Osteoblast (primary cell): ENCODE measurements at regions not wholly inside any gene's neighbourhood (a gene's known extent, or its start where the extent isn't known, plus 50 kb on each side); places are given as distances from the start of the nearest gene placed in this dataset. TPM values are rescaled to one million over a fixed set of nuclear protein-coding genes. Genes with fewer than 3 reads are reported as not detected.

Experiments
- DNase-seq: peaks from one replicate; pipeline ENCODE4 v3.0.0; 2011; ENCODE audit warnings: low spot score, mixed read lengths; ENCODE audit not compliant: insufficient read length; ENCODE audit errors: missing footprints
- H2AFZ ChIP-seq: 2 replicates; pipeline ENCODE4 v1.6.0; 2011; ENCODE audit warnings: mild to moderate bottlenecking, low read length
- H3K27ac ChIP-seq: 2 replicates; pipeline ENCODE4 v1.5.1; 2011; ENCODE audit warnings: mild to moderate bottlenecking, low read depth, low read length, moderate library complexity
- H3K27me3 ChIP-seq: 2 replicates; pipeline ENCODE4 v1.6.0; 2012; ENCODE audit warnings: mild to moderate bottlenecking, control low read depth, inconsistent platforms, low read length, moderate library complexity; ENCODE audit not compliant: insufficient read depth
- H3K36me3 ChIP-seq: 2 replicates; pipeline ENCODE4 v1.5.1; 2011; ENCODE audit warnings: mild to moderate bottlenecking, low read length, control low read depth, moderate library complexity; ENCODE audit not compliant: insufficient read depth
- H3K4me1 ChIP-seq: 2 replicates; pipeline ENCODE4 v1.5.1; 2011; ENCODE audit warnings: mild to moderate bottlenecking, low read length, control low read depth, moderate library complexity; ENCODE audit not compliant: insufficient read depth
- H3K4me2 ChIP-seq: 2 replicates; pipeline ENCODE4 v1.6.0; 2011; ENCODE audit warnings: mild to moderate bottlenecking, low read length; ENCODE audit not compliant: insufficient read depth
- H3K4me3 ChIP-seq: fragments of 200-600 bp; sonication (generic); 3 replicates; pipeline ENCODE4 v1.5.1; 2012; ENCODE audit warnings: mild to moderate bottlenecking, low read length, inconsistent platforms; ENCODE audit not compliant: insufficient read depth
- H3K79me2 ChIP-seq: 2 replicates; pipeline ENCODE4 v1.6.0; 2012; ENCODE audit warnings: mild to moderate bottlenecking, low read length, control low read depth, inconsistent platforms; ENCODE audit not compliant: insufficient read depth
- H3K9me3 ChIP-seq: 2 replicates; pipeline ENCODE4 v1.5.1; 2011; ENCODE audit warnings: low read depth, low read length, control low read depth
- H4K20me1 ChIP-seq: 2 replicates; pipeline ENCODE4 v1.6.0; 2012; ENCODE audit warnings: mild to moderate bottlenecking, low read length, control low read depth; ENCODE audit not compliant: insufficient read depth
- small RNA-seq: library from RNA; depleted of rRNA; stranded (forward); fragments of <200 nt; gene quantifications from one replicate; pipeline ENCODE3, GENCODE V24; 2012
- TF ChIP-seq, protein P1 (sequence below): IDR thresholded peaks from 2 replicates; pipeline ENCODE4 v1.5.1; 2011; ENCODE audit warnings: mild to moderate bottlenecking, low read depth, low read length, moderate library complexity; ENCODE audit errors: extremely low read depth

DNA sequence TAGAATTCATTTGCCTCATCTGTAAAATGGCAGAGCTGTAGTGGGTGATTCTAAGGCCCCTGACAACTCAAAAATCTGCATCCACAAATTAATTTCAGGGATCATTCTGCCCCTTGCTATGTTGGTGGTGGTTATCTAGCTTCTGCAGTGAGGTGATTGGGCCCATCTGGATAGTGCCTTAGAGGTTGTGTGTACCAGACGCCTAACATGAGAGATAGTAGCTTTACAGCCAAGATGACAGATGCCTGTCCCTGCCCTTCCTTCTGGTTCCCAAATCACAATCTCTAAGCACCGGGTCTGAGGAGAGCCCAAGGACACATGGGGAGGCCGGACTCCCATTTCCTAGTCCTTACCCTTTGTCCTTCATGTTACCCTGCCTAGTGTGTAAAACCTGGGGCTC, 51.1 kb upstream of the TNP1 start:
- Histone ChIP-seq H3K4me1 (no peaks in the 10 kb centered on the region), H3K4me3 (no peak overlapping the region), H3K36me3 (no peaks in the 10 kb centered on the region), H4K20me1 (no peaks in the 10 kb centered on the region), H3K4me2 (no peak overlapping the region), H3K9me3 (no peaks in the 10 kb centered on the region), H3K79me2 (no peaks in the 10 kb centered on the region), H3K27me3 (no peaks in the 10 kb centered on the region), H3K27ac (no peak overlapping the region), H2AFZ (no peak overlapping the region)
- TF ChIP-seq, protein P1, sequence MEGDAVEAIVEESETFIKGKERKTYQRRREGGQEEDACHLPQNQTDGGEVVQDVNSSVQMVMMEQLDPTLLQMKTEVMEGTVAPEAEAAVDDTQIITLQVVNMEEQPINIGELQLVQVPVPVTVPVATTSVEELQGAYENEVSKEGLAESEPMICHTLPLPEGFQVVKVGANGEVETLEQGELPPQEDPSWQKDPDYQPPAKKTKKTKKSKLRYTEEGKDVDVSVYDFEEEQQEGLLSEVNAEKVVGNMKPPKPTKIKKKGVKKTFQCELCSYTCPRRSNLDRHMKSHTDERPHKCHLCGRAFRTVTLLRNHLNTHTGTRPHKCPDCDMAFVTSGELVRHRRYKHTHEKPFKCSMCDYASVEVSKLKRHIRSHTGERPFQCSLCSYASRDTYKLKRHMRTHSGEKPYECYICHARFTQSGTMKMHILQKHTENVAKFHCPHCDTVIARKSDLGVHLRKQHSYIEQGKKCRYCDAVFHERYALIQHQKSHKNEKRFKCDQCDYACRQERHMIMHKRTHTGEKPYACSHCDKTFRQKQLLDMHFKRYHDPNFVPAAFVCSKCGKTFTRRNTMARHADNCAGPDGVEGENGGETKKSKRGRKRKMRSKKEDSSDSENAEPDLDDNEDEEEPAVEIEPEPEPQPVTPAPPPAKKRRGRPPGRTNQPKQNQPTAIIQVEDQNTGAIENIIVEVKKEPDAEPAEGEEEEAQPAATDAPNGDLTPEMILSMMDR, result no peak
- DNase-seq, result no peak

DNA sequence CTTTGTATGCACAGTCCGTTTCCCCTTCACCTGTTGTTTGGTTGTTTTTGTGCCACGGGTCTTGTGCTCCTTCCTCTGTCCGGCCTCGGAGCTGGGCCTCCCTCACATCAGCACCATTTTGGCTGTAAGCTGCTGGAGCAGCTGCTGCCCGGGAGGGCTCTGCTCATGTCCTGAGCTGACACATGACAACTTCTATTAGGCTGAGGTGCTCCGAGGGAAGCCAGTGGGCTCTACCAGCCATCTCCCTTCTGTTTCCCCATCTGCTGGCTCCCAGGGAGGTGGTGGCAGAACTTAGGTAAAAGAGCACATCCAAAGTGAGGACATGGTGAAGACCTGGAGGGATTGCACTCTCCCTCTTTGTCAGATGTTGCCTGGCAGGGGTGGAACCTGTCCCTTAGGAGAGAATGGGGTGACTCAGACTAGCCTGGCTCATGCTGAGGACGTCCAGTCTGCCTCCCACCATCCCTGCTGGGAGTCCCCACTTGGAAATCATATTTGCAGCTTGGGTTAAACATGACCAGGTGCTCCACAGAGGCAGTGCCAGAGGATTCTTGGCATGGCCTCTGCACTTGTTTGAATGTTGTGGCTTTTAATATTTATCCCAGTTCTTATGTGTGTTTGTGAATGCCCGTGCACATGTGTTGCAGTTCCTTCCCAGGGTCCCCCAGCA, 49.8 kb upstream of the TNP1 start:
- Histone ChIP-seq H3K79me2 (no peaks in the 10 kb centered on the region), H3K4me1 (no peaks in the 10 kb centered on the region), H2AFZ (no peak overlapping the region), H3K9me3 (no peaks in the 10 kb centered on the region), H3K4me3 (no peak overlapping the region), H3K4me2 (no peak overlapping the region), H4K20me1 (no peaks in the 10 kb centered on the region), H3K27me3 (no peaks in the 10 kb centered on the region), H3K27ac (no peak overlapping the region), H3K36me3 (no peaks in the 10 kb centered on the region)
- no peak for DNase-seq
- TF ChIP-seq, protein P1, result no peak

Small RNA genes lying in the stretch of these regions (small RNA-seq; reads per million reads assigned to genes)
- not detected for gene RF01983
